ENCODE measurements at regions not wholly inside any gene's neighbourhood (a gene's known extent, or its start where the extent isn't known, plus 50 kb on each side); places are given as distances from the start of the nearest gene placed in this dataset.

- H3K4me3 ChIP-seq (ENCODE audit: low read depth, low read length): no peak overlapping the region
- DNase-seq (ENCODE audit: low read depth): no peak
- no peak for TF ChIP-seq CTCF (IDR thresholded peaks at IDR 0.05; ENCODE audit: low read depth, low read length, missing control alignments)
Observed at GRCh38 chr6:95837890-95838289, 177.9 kb upstream of the FUT9 start.

- no peak overlapping the region for H3K4me3 ChIP-seq (ENCODE audit: low read depth, low read length)
- DNase-seq (ENCODE audit: low read depth): no peak
- TF ChIP-seq CTCF (IDR thresholded peaks at IDR 0.05; ENCODE audit: low read depth, low read length, missing control alignments): no peak
Observed at GRCh38 chr6:95841560-95841959, 174.2 kb upstream of the FUT9 start.

GRCh38 chr6:95846652-95847051 is 169.1 kb upstream of the FUT9 start:
- no peak for TF ChIP-seq CTCF (IDR thresholded peaks at IDR 0.05; ENCODE audit: low read depth, low read length, missing control alignments)
- DNase-seq (ENCODE audit: low read depth): no peak
- no peak overlapping the region for H3K4me3 ChIP-seq (ENCODE audit: low read depth, low read length)

GRCh38 chr6:95847061-95847460 is 168.7 kb upstream of the FUT9 start:
- DNase-seq (ENCODE audit: low read depth): no peak
- TF ChIP-seq CTCF (IDR thresholded peaks at IDR 0.05; ENCODE audit: low read depth, low read length, missing control alignments): no peak
- H3K4me3 ChIP-seq (ENCODE audit: low read depth, low read length): no peak overlapping the region

- no peak overlapping the region for H3K4me3 ChIP-seq (ENCODE audit: low read depth, low read length)
- DNase-seq (ENCODE audit: low read depth): no peak
- no peak for TF ChIP-seq CTCF (IDR thresholded peaks at IDR 0.05; ENCODE audit: low read depth, low read length, missing control alignments)
Observed at GRCh38 chr6:95848717-95849116, 167.1 kb upstream of the FUT9 start.

GRCh38 chr6:95856876-95857364 is 158.9 kb upstream of the FUT9 start:
- H3K4me3 ChIP-seq (ENCODE audit: low read depth, low read length): no peak overlapping the region
- DNase-seq (ENCODE audit: low read depth): no peak
- TF ChIP-seq CTCF (IDR thresholded peaks at IDR 0.05; ENCODE audit: low read depth, low read length, missing control alignments): no peak

- no peak for TF ChIP-seq CTCF (IDR thresholded peaks at IDR 0.05; ENCODE audit: low read depth, low read length, missing control alignments)
- H3K4me3 ChIP-seq (ENCODE audit: low read depth, low read length): no peak overlapping the region
- no peak for DNase-seq (ENCODE audit: low read depth)
Observed at GRCh38 chr6:95865857-95866256, 149.9 kb upstream of the FUT9 start.

Measured in GM12864 (cell line).